ENCODE measurements at regions not wholly inside any gene's neighbourhood (a gene's known extent, or its start where the extent isn't known, plus 50 kb on each side); places are given as distances from the start of the nearest gene placed in this dataset.

DNA sequence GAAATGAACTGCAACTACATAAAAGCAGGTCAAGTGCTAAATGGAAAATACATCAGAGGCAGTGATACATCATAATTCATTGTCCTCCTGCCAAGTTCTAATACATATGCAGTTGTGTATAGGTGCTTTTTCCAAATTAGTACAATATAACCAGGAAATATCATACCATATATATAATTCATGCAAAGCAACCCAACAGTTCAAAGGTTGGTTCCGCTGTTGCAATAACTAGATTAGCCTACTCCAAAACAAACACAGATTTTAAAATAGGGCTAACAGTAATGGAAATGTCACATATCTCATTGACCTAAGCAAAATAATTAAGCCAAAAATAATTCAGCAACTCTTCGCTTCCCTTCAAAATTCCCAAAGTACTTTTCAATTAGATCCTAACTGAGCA is 88.9 kb upstream of the NEBL start:
- Mint-ChIP-seq H3K9me3 (ENCODE audit: low read depth) (peaks cover 4% of the 10 kb centered on the region), H3K4me3 (ENCODE audit: unreplicated experiment) (no peak overlapping the region), H3K4me1 (ENCODE audit: low read depth) (peaks cover 12% of the 10 kb centered on the region), H3K27ac (ENCODE audit: unreplicated experiment) (no peak overlapping the region), H3K36me3 (ENCODE audit: low read depth) (peaks cover 3% of the 10 kb centered on the region), H3K27me3 (ENCODE audit: low read depth) (peaks cover 4% of the 10 kb centered on the region)
- DNase-seq (ENCODE audit: low spot score) = no peak
- TF ChIP-seq, protein P1, sequence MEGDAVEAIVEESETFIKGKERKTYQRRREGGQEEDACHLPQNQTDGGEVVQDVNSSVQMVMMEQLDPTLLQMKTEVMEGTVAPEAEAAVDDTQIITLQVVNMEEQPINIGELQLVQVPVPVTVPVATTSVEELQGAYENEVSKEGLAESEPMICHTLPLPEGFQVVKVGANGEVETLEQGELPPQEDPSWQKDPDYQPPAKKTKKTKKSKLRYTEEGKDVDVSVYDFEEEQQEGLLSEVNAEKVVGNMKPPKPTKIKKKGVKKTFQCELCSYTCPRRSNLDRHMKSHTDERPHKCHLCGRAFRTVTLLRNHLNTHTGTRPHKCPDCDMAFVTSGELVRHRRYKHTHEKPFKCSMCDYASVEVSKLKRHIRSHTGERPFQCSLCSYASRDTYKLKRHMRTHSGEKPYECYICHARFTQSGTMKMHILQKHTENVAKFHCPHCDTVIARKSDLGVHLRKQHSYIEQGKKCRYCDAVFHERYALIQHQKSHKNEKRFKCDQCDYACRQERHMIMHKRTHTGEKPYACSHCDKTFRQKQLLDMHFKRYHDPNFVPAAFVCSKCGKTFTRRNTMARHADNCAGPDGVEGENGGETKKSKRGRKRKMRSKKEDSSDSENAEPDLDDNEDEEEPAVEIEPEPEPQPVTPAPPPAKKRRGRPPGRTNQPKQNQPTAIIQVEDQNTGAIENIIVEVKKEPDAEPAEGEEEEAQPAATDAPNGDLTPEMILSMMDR (IDR thresholded peaks at IDR 0.05) = no peak

DNA sequence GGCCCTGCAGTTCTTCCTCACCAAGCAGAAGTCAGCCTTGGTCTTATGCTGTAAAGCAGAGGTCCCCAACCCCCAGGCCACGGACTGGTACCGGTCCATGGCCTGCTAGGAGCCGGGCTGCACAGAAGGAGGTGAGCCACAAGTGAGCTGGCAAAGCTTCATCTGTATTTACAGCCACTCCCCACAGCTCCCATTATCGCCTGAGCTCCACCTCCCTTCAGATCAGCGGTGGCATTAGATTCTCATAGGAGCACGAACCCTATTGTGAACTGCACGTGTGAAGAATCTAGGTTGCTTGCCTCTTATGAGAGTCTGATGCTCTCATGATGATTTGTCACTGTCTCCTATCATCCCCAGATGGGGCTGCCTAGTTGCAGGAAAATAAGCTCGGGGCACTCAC is 87.6 kb upstream of the NEBL start:
- peaks cover 3% of the 10 kb centered on the region for H3K4me1 Mint-ChIP-seq (ENCODE audit: low read depth)
- no peak for DNase-seq (ENCODE audit: low spot score)
- no peak overlapping the region for H3K4me3 Mint-ChIP-seq (ENCODE audit: unreplicated experiment)
- H3K9me3 Mint-ChIP-seq (ENCODE audit: low read depth) = peaks cover 4% of the 10 kb centered on the region
- peaks cover 3% of the 10 kb centered on the region for H3K36me3 Mint-ChIP-seq (ENCODE audit: low read depth)
- peaks cover 4% of the 10 kb centered on the region for H3K27me3 Mint-ChIP-seq (ENCODE audit: low read depth)
- TF ChIP-seq, protein P1 (IDR thresholded peaks at IDR 0.05) = no peak
- no peak overlapping the region for H3K27ac Mint-ChIP-seq (ENCODE audit: unreplicated experiment)

DNA sequence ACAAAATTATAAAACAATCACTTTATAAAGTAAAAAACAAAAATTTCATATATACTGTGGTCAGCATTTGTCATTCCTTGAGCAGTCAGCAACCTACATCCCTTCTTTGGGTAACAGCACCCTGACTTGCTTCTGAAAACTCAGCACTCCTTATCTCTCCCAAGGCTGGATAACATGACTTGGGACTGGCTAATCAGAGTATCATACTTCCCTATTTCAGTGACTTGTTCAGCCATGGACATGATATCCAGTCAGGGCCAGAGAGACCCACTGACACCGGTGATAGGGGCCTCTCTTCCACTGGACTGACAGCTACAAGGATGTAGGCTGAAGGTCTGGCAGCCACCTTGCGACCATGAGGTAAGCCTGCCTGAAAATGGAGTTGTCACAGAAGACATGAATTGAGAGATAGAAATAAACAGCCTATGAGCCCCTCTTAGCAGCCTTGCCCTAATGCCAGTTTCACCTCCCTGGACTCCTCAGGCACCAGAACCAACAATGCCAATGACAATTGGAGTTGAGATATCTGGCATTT is 84.4 kb upstream of the NEBL start:
- H3K4me1 Mint-ChIP-seq (ENCODE audit: low read depth) = peaks cover 3% of the 10 kb centered on the region
- no peak for DNase-seq (ENCODE audit: low spot score)
- no peaks in the 10 kb centered on the region for H3K36me3 Mint-ChIP-seq (ENCODE audit: low read depth)
- H3K4me3 Mint-ChIP-seq (ENCODE audit: unreplicated experiment) = no peak overlapping the region
- H3K27me3 Mint-ChIP-seq (ENCODE audit: low read depth) = peaks cover 5% of the 10 kb centered on the region
- no peak overlapping the region for H3K27ac Mint-ChIP-seq (ENCODE audit: unreplicated experiment)
- peaks cover under 1% of the 10 kb centered on the region for H3K9me3 Mint-ChIP-seq (ENCODE audit: low read depth)
- TF ChIP-seq, protein P1 (IDR thresholded peaks at IDR 0.05) = no peak

DNA sequence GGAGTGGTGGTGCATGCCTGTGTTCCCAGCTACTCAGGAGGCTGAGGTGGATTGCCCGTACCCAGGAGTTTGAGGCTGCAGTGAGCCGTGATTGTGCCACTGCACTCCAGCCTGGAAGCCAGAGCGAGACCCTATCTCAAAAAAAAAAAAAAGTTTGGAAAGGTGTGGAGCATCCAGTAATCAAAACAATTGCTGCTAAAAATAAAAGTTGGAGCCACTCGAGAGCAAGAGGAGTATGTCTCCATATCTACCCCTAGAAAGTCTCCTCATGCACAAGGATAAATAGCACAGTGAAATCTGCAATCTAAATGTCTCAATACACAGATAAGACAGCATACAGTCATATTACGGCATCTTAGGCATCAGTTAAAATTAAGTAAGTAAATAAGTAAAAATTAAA is 81.5 kb upstream of the NEBL start:
- peaks cover 5% of the 10 kb centered on the region for H3K27me3 Mint-ChIP-seq (ENCODE audit: low read depth)
- H3K4me1 Mint-ChIP-seq (ENCODE audit: low read depth) = no peaks in the 10 kb centered on the region
- peaks cover 3% of the 10 kb centered on the region for H3K9me3 Mint-ChIP-seq (ENCODE audit: low read depth)
- DNase-seq (ENCODE audit: low spot score) = no peak
- H3K4me3 Mint-ChIP-seq (ENCODE audit: unreplicated experiment) = no peak overlapping the region
- TF ChIP-seq, protein P1 (IDR thresholded peaks at IDR 0.05) = no peak
- no peaks in the 10 kb centered on the region for H3K36me3 Mint-ChIP-seq (ENCODE audit: low read depth)
- H3K27ac Mint-ChIP-seq (ENCODE audit: unreplicated experiment) = no peak overlapping the region

DNA sequence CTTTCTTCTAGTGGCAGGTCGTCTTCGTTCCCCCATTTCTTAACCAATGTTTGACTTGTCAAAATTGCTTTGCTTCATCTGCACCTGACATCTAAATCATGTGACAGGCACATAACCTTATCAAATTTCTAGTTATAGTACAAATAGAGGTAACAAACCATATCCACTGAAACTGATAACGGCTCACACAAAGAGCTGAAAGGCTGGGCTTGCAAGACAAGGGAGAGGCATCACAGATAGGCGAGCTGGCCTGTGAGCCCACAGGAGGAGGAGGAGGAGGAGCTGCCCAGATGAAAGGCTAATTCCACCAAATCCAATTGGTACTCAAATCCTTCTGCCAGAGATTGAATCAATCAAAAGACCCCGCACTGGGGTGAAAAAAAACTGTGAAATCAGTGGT is 80.2 kb upstream of the NEBL start:
- DNase-seq (ENCODE audit: low spot score) = no peak
- no peaks in the 10 kb centered on the region for H3K4me1 Mint-ChIP-seq (ENCODE audit: low read depth)
- no peaks in the 10 kb centered on the region for H3K36me3 Mint-ChIP-seq (ENCODE audit: low read depth)
- TF ChIP-seq, protein P1 (IDR thresholded peaks at IDR 0.05) = no peak
- H3K9me3 Mint-ChIP-seq (ENCODE audit: low read depth) = peaks cover 3% of the 10 kb centered on the region
- no peak overlapping the region for H3K4me3 Mint-ChIP-seq (ENCODE audit: unreplicated experiment)
- H3K27ac Mint-ChIP-seq (ENCODE audit: unreplicated experiment) = no peak overlapping the region
- peaks cover 5% of the 10 kb centered on the region for H3K27me3 Mint-ChIP-seq (ENCODE audit: low read depth)
